HG02759 (cell line): ENCODE measurements at regions not wholly inside any gene's neighbourhood (a gene's known extent, or its start where the extent isn't known, plus 50 kb on each side); places are given as distances from the start of the nearest gene placed in this dataset.

ENCODE experiments used
- ATAC-seq: cut with Tn5 transposase; IDR thresholded peaks from one replicate; pipeline ENCODE4 v1.9.1; 2021; ENCODE audit warnings: mild to moderate bottlenecking, moderate library complexity; ENCODE audit not compliant: unreplicated experiment

- no peak for ATAC-seq
These were observed 334.5 kb upstream of the EMCN start for GRCh38 chr4:100852326-100852725.

GRCh38 chr4:100849319-100849718 lies 331.5 kb upstream of the EMCN start:
- ATAC-seq, result no peak

- peak; percentile 73 for ATAC-seq
These were observed 331.0 kb upstream of the EMCN start for GRCh38 chr4:100848841-100849240.

GRCh38 chr4:100843910-100844309 lies 326.1 kb upstream of the EMCN start:
- peak; percentile 46 for ATAC-seq

GRCh38 chr4:100842856-100843255 lies 325.0 kb upstream of the EMCN start:
- no peak for ATAC-seq

- no peak for ATAC-seq
These were observed 324.1 kb upstream of the EMCN start for GRCh38 chr4:100841911-100842310.

- ATAC-seq, result no peak
These were observed 321.9 kb upstream of the EMCN start for GRCh38 chr4:100839712-100840111.

GRCh38 chr4:100838286-100838685 lies 320.5 kb upstream of the EMCN start:
- ATAC-seq, result no peak

- ATAC-seq, result no peak
These were observed 319.1 kb upstream of the EMCN start for GRCh38 chr4:100836929-100837328.

GRCh38 chr4:100834616-100835015 lies 316.8 kb upstream of the EMCN start:
- no peak for ATAC-seq

- ATAC-seq, result no peak
These were observed 316.1 kb upstream of the EMCN start for GRCh38 chr4:100833906-100834305.

GRCh38 chr4:100828986-100829685 lies 311.3 kb upstream of the EMCN start:
- no peak for ATAC-seq

- no peak for ATAC-seq
These were observed 310.5 kb upstream of the EMCN start for GRCh38 chr4:100828364-100828763.

- ATAC-seq, result no peak
These were observed 309.9 kb upstream of the EMCN start for GRCh38 chr4:100827756-100828155.

GRCh38 chr4:100826808-100827548 lies 309.2 kb upstream of the EMCN start:
- ATAC-seq, result no peak

- ATAC-seq, result no peak
These were observed 308.2 kb upstream of the EMCN start for GRCh38 chr4:100826067-100826466.

GRCh38 chr4:100823993-100824323 lies 306.1 kb upstream of the EMCN start:
- peak; percentile 10 for ATAC-seq

GRCh38 chr4:100823066-100823992 lies 305.5 kb upstream of the EMCN start:
- ATAC-seq, result peak; percentile 88

GRCh38 chr4:100820249-100820648 lies 302.4 kb upstream of the EMCN start:
- ATAC-seq, result no peak

- ATAC-seq, result no peak
These were observed 301.7 kb upstream of the EMCN start for GRCh38 chr4:100819505-100819904.

- no peak for ATAC-seq
These were observed 298.7 kb upstream of the EMCN start for GRCh38 chr4:100816436-100817045.
